ENCODE measurements at regions not wholly inside any gene's neighbourhood (a gene's known extent, or its start where the extent isn't known, plus 50 kb on each side); places are given as distances from the start of the nearest gene placed in this dataset.

GRCh38 chr20:60349418-60349817 lies 391.2 kb downstream of the CDH26 start:
- no peak for TF ChIP-seq CTCF (IDR thresholded peaks at IDR 0.05; ENCODE audit: partially characterized antibody, unreplicated experiment)
- Mint-ChIP-seq H3K27me3 (ENCODE audit: unreplicated experiment) (peaks cover 6% of the 10 kb centered on the region), H3K4me3 (ENCODE audit: unreplicated experiment) (no peak overlapping the region), H3K9me3 (ENCODE audit: unreplicated experiment) (peaks cover 1% of the 10 kb centered on the region), H3K4me1 (ENCODE audit: low read depth, unreplicated experiment) (no peaks in the 10 kb centered on the region), H3K27ac (ENCODE audit: unreplicated experiment) (no peak overlapping the region), H3K36me3 (ENCODE audit: unreplicated experiment) (peaks cover 4% of the 10 kb centered on the region)
- DNase-seq: no peak

GRCh38 chr20:60352017-60352416 lies 393.8 kb downstream of the CDH26 start:
- H3K27ac Mint-ChIP-seq (ENCODE audit: unreplicated experiment): no peak overlapping the region
- H3K36me3 Mint-ChIP-seq (ENCODE audit: unreplicated experiment): no peaks in the 10 kb centered on the region
- H3K4me3 Mint-ChIP-seq (ENCODE audit: unreplicated experiment): no peak overlapping the region
- no peaks in the 10 kb centered on the region for H3K4me1 Mint-ChIP-seq (ENCODE audit: low read depth, unreplicated experiment)
- TF ChIP-seq CTCF (IDR thresholded peaks at IDR 0.05; ENCODE audit: partially characterized antibody, unreplicated experiment): no peak
- H3K9me3 Mint-ChIP-seq (ENCODE audit: unreplicated experiment): peaks cover 1% of the 10 kb centered on the region
- DNase-seq: no peak
- H3K27me3 Mint-ChIP-seq (ENCODE audit: unreplicated experiment): peaks cover 4% of the 10 kb centered on the region

GRCh38 chr20:60352596-60352995 lies 394.4 kb downstream of the CDH26 start:
- H3K36me3 Mint-ChIP-seq (ENCODE audit: unreplicated experiment): no peaks in the 10 kb centered on the region
- H3K4me3 Mint-ChIP-seq (ENCODE audit: unreplicated experiment): no peak overlapping the region

GRCh38 chr20:60354024-60354580 lies 395.9 kb downstream of the CDH26 start:
- H3K4me1 Mint-ChIP-seq (ENCODE audit: low read depth, unreplicated experiment): no peaks in the 10 kb centered on the region
- no peak overlapping the region for H3K4me3 Mint-ChIP-seq (ENCODE audit: unreplicated experiment)
- no peak for TF ChIP-seq CTCF (IDR thresholded peaks at IDR 0.05; ENCODE audit: partially characterized antibody, unreplicated experiment)
- peaks cover 4% of the 10 kb centered on the region for H3K27me3 Mint-ChIP-seq (ENCODE audit: unreplicated experiment)
- peaks cover 1% of the 10 kb centered on the region for H3K9me3 Mint-ChIP-seq (ENCODE audit: unreplicated experiment)
- no peaks in the 10 kb centered on the region for H3K36me3 Mint-ChIP-seq (ENCODE audit: unreplicated experiment)
- no peak for DNase-seq
- no peak overlapping the region for H3K27ac Mint-ChIP-seq (ENCODE audit: unreplicated experiment)

More at GRCh38 chr20:60352596-60352995, 394.4 kb downstream of the CDH26 start:
- DNase-seq: no peak
- H3K4me1 Mint-ChIP-seq (ENCODE audit: low read depth, unreplicated experiment): no peaks in the 10 kb centered on the region
- no peak overlapping the region for H3K27ac Mint-ChIP-seq (ENCODE audit: unreplicated experiment)
- peaks cover 4% of the 10 kb centered on the region for H3K27me3 Mint-ChIP-seq (ENCODE audit: unreplicated experiment)
- TF ChIP-seq CTCF (IDR thresholded peaks at IDR 0.05; ENCODE audit: partially characterized antibody, unreplicated experiment): no peak
- H3K9me3 Mint-ChIP-seq (ENCODE audit: unreplicated experiment): peaks cover 1% of the 10 kb centered on the region

- H3K27ac Mint-ChIP-seq (ENCODE audit: unreplicated experiment): no peak overlapping the region
- DNase-seq: no peak
- H3K9me3 Mint-ChIP-seq (ENCODE audit: unreplicated experiment): peaks cover 1% of the 10 kb centered on the region
- H3K36me3 Mint-ChIP-seq (ENCODE audit: unreplicated experiment): no peaks in the 10 kb centered on the region
- H3K4me1 Mint-ChIP-seq (ENCODE audit: low read depth, unreplicated experiment): no peaks in the 10 kb centered on the region
- no peak overlapping the region for H3K4me3 Mint-ChIP-seq (ENCODE audit: unreplicated experiment)
- H3K27me3 Mint-ChIP-seq (ENCODE audit: unreplicated experiment): no peaks in the 10 kb centered on the region
- no peak for TF ChIP-seq CTCF (IDR thresholded peaks at IDR 0.05; ENCODE audit: partially characterized antibody, unreplicated experiment)
These were observed 399.9 kb downstream of the CDH26 start for GRCh38 chr20:60358101-60358500.
